Neural progenitor cell (in vitro differentiated cells): ENCODE measurements at regions not wholly inside any gene's neighbourhood (a gene's known extent, or its start where the extent isn't known, plus 50 kb on each side); places are given as distances from the start of the nearest gene placed in this dataset.
A peak's percentile ranks its signal among the peaks of the same experiment; 100 is the strongest.

Experiments
- DNase-seq: peaks from one replicate; pipeline ENCODE4 v3.0.0-alpha.2; 2016; ENCODE audit warnings: low spot score
- H2AFZ ChIP-seq: fragments of 200-600 bp; sonication (generic); replicated peaks from 2 replicates; pipeline ENCODE4 v1.6.1; 2016; ENCODE audit warnings: antibody characterized with exemption
- H3F3A ChIP-seq: fragments of 200-600 bp; sonication (generic); 2 replicates; pipeline ENCODE4 v1.6.1; 2016; ENCODE audit warnings: antibody characterized with exemption, low read depth
- H3K27ac ChIP-seq: fragments of 200-600 bp; sonication (generic); 2 replicates; pipeline ENCODE4 v1.5.1; 2016; ENCODE audit warnings: mild to moderate bottlenecking
- H3K27me3 ChIP-seq: fragments of 200-600 bp; sonication (generic); 2 replicates; pipeline ENCODE4 v1.6.1; 2016; ENCODE audit warnings: mild to moderate bottlenecking, moderate library complexity
- H3K36me3 ChIP-seq: fragments of 200-600 bp; sonication (generic); 2 replicates; pipeline ENCODE4 v1.5.1; 2016
- H3K4me1 ChIP-seq: fragments of 200-600 bp; sonication (generic); 2 replicates; pipeline ENCODE4 v1.6.1; 2016; ENCODE audit warnings: mixed run types
- H3K4me2 ChIP-seq: fragments of 200-600 bp; sonication (generic); 2 replicates; pipeline ENCODE4 v1.6.1; 2016
- H3K4me3 ChIP-seq: fragments of 200-600 bp; sonication (generic); 2 replicates; pipeline ENCODE4 v1.5.1; 2016
- H3K79me2 ChIP-seq: fragments of 200-600 bp; sonication (generic); 2 replicates; pipeline ENCODE4 v1.6.1; 2016; ENCODE audit warnings: low read depth
- H3K9ac ChIP-seq: fragments of 200-600 bp; sonication (generic); 2 replicates; pipeline ENCODE4 v1.6.1; 2016
- H3K9me3 ChIP-seq: fragments of 200-600 bp; sonication (generic); 2 replicates; pipeline ENCODE4 v1.5.1; 2016; ENCODE audit warnings: low read depth
- H4K20me1 ChIP-seq: fragments of 200-600 bp; sonication (generic); 2 replicates; pipeline ENCODE4 v1.6.1; 2016; ENCODE audit warnings: low read depth
- H3K27ac Mint-ChIP-seq: 3 replicates; pipeline ENCODE4 v1.8.0; 2021; ENCODE audit warnings: mixed read lengths
- H3K27me3 Mint-ChIP-seq: 2 replicates; pipeline ENCODE4 v1.8.0; 2022; ENCODE audit warnings: low read depth, mild to moderate bottlenecking, inconsistent platforms, moderate library complexity, mixed read lengths; ENCODE audit not compliant: insufficient read depth
- H3K36me3 Mint-ChIP-seq: 3 replicates; pipeline ENCODE4 v1.8.0; 2021; ENCODE audit warnings: mixed read lengths
- H3K4me1 Mint-ChIP-seq: 3 replicates; pipeline ENCODE4 v1.8.0; 2021; ENCODE audit warnings: mixed read lengths
- H3K4me3 Mint-ChIP-seq: 3 replicates; pipeline ENCODE4 v1.8.0; 2021; ENCODE audit warnings: mild to moderate bottlenecking, moderate library complexity, mixed read lengths
- H3K9me3 Mint-ChIP-seq: 3 replicates; pipeline ENCODE4 v1.8.0; 2020; ENCODE audit warnings: mixed read lengths
- CTCF ChIP-seq: fragments of 200-600 bp; sonication (generic); IDR thresholded peaks from 2 replicates; pipeline ENCODE4 v1.5.1; 2017; ENCODE audit warnings: antibody characterized with exemption, mild to moderate bottlenecking
- EZH2 ChIP-seq: fragments of 200-600 bp; sonication (generic); IDR thresholded peaks from 2 replicates; pipeline ENCODE4 v1.6.1; 2017; ENCODE audit warnings: antibody characterized with exemption, mild to moderate bottlenecking, moderate library complexity
- EZH2phosphoT487 ChIP-seq: fragments of 200-600 bp; sonication (generic); IDR thresholded peaks from 2 replicates; pipeline ENCODE4 v1.6.1; 2017; ENCODE audit warnings: antibody characterized with exemption

DNA sequence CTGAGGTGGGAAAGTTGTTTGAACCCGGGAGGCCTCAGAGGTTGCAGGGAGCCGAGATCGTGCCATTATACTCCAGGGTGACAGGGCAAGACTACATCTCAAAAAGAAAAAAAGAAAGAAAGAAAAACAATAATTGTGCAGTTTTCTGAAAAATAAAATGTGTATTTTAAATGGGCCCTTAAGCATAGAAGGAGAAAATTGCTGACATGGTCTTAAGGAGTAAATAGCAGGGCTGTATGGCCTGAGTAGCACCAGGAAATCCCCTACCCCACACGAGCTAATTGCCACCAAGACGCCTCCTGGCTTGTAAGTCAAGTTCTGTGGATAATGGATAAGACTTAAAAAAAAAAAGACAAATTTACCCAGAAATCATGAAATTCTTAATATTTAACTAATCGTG, 271.4 kb upstream of the NCKAP5 start:
- peaks cover 3% of the 10 kb centered on the region for H3K9me3 Mint-ChIP-seq
- no peak overlapping the region for H3K27ac ChIP-seq
- no peak overlapping the region for H3K4me3 ChIP-seq
- H3K36me3 ChIP-seq: no peaks in the 10 kb centered on the region
- no peak overlapping the region for H3K9ac ChIP-seq
- no peak for DNase-seq
- TF ChIP-seq EZH2phosphoT487 (no peak), EZH2 (no peak)
- no peaks in the 10 kb centered on the region for H3K27me3 Mint-ChIP-seq
- no peaks in the 10 kb centered on the region for H3F3A ChIP-seq
- no peaks in the 10 kb centered on the region for H3K79me2 ChIP-seq
- no peak overlapping the region for H2AFZ ChIP-seq
- H3K27ac Mint-ChIP-seq: no peak overlapping the region
- H3K4me1 Mint-ChIP-seq: peaks cover 14% of the 10 kb centered on the region
- no peak overlapping the region for H3K4me3 Mint-ChIP-seq
- no peaks in the 10 kb centered on the region for H3K27me3 ChIP-seq
- H3K4me1 ChIP-seq: peaks cover 4% of the 10 kb centered on the region
- H3K9me3 ChIP-seq: no peaks in the 10 kb centered on the region
- no peaks in the 10 kb centered on the region for H4K20me1 ChIP-seq
- H3K36me3 Mint-ChIP-seq: no peaks in the 10 kb centered on the region
- no peak overlapping the region for H3K4me2 ChIP-seq

- H3K4me1 Mint-ChIP-seq: peaks cover 14% of the 10 kb centered on the region
- no peaks in the 10 kb centered on the region for H3K9me3 ChIP-seq
- H3F3A ChIP-seq: no peaks in the 10 kb centered on the region
- H3K27ac ChIP-seq: no peak overlapping the region
- H3K27me3 ChIP-seq: no peaks in the 10 kb centered on the region
- no peaks in the 10 kb centered on the region for H3K27me3 Mint-ChIP-seq
- H3K4me3 ChIP-seq: no peak overlapping the region
- peak overlapping the region; percentile 54 for H3K27ac Mint-ChIP-seq
- no peak for TF ChIP-seq CTCF
- no peak for TF ChIP-seq EZH2
- no peak for TF ChIP-seq EZH2phosphoT487
- H3K9ac ChIP-seq: no peak overlapping the region
- H3K4me1 ChIP-seq: peaks cover 4% of the 10 kb centered on the region
- no peaks in the 10 kb centered on the region for H3K79me2 ChIP-seq
- H3K36me3 ChIP-seq: no peaks in the 10 kb centered on the region
- H3K4me2 ChIP-seq: no peak overlapping the region
- H3K36me3 Mint-ChIP-seq: no peaks in the 10 kb centered on the region
- no peaks in the 10 kb centered on the region for H4K20me1 ChIP-seq
- H2AFZ ChIP-seq: no peak overlapping the region
- H3K9me3 Mint-ChIP-seq: no peaks in the 10 kb centered on the region
- H3K4me3 Mint-ChIP-seq: no peak overlapping the region
- no peak for DNase-seq
Measured at GRCh38 chr2:133840761-133841160, 272.5 kb upstream of the NCKAP5 start.

GRCh38 chr2:133841900-133842299, 273.6 kb upstream of the NCKAP5 start:
- Histone ChIP-seq H3K27ac (no peak overlapping the region), H3F3A (no peaks in the 10 kb centered on the region), H3K4me3 (no peak overlapping the region), H4K20me1 (no peaks in the 10 kb centered on the region), H3K9ac (no peak overlapping the region), H3K9me3 (no peaks in the 10 kb centered on the region), H3K27me3 (no peaks in the 10 kb centered on the region), H3K4me1 (peaks cover 4% of the 10 kb centered on the region), H3K79me2 (no peaks in the 10 kb centered on the region), H2AFZ (no peak overlapping the region), H3K4me2 (no peak overlapping the region), H3K36me3 (no peaks in the 10 kb centered on the region)
- DNase-seq: no peak
- TF ChIP-seq EZH2phosphoT487 (no peak), EZH2 (no peak), CTCF (no peak)
- Mint-ChIP-seq H3K27me3 (peaks cover 2% of the 10 kb centered on the region), H3K36me3 (no peaks in the 10 kb centered on the region), H3K9me3 (no peaks in the 10 kb centered on the region), H3K27ac (no peak overlapping the region), H3K4me3 (no peak overlapping the region), H3K4me1 (peaks cover 18% of the 10 kb centered on the region)

- Mint-ChIP-seq H3K4me3 (no peak overlapping the region), H3K27ac (peak overlapping the region; percentile 27), H3K4me1 (peaks cover 22% of the 10 kb centered on the region), H3K36me3 (no peaks in the 10 kb centered on the region), H3K9me3 (no peaks in the 10 kb centered on the region), H3K27me3 (peaks cover 2% of the 10 kb centered on the region)
- no peaks in the 10 kb centered on the region for H4K20me1 ChIP-seq
- no peaks in the 10 kb centered on the region for H3K27me3 ChIP-seq
- no peaks in the 10 kb centered on the region for H3F3A ChIP-seq
- no peak overlapping the region for H2AFZ ChIP-seq
- no peaks in the 10 kb centered on the region for H3K36me3 ChIP-seq
- no peak for DNase-seq
- H3K27ac ChIP-seq: no peak overlapping the region
- TF ChIP-seq CTCF (no peak), EZH2phosphoT487 (no peak), EZH2 (no peak)
- no peak overlapping the region for H3K4me3 ChIP-seq
- H3K9me3 ChIP-seq: no peaks in the 10 kb centered on the region
- H3K4me1 ChIP-seq: peaks cover 4% of the 10 kb centered on the region
- no peak overlapping the region for H3K4me2 ChIP-seq
- H3K79me2 ChIP-seq: no peaks in the 10 kb centered on the region
- H3K9ac ChIP-seq: no peak overlapping the region
Measured at GRCh38 chr2:133842446-133842845, 274.2 kb upstream of the NCKAP5 start.
